ENCODE measurements at regions not wholly inside any gene's neighbourhood (a gene's known extent, or its start where the extent isn't known, plus 50 kb on each side); places are given as distances from the start of the nearest gene placed in this dataset.

- intact Hi-C loops (cut with micrococcal nuclease; ENCODE audit: unreplicated experiment) (no loop called here), in situ Hi-C loops (cut with MboI) (no loop called here)
- H3K79me2 ChIP-seq (ENCODE audit: control insufficient read depth, insufficient read depth, low read length), result no peaks in the 10 kb centered on the region
- H3K4me1 ChIP-seq (ENCODE audit: control insufficient read depth, insufficient read depth, low read length), result no peaks in the 10 kb centered on the region
- ATAC-seq (no peak), DNase-seq (ENCODE audit: low read depth, low spot score) (no peak), FAIRE-seq (no peak)
- no peak overlapping the region for H3K9ac ChIP-seq (ENCODE audit: control insufficient read depth, insufficient read depth, low read length)
- CTCF ChIA-PET, result no interaction called here
- RAD21 ChIA-PET (ENCODE audit: unreplicated experiment), result no interaction called here
- H3K27ac ChIP-seq (ENCODE audit: control insufficient read depth, insufficient read depth), result no peak overlapping the region
- H3K36me3 ChIP-seq (ENCODE audit: control insufficient read depth in 2 of 2, insufficient read depth in 2 of 2, low read length in 1 of 2), result no peaks in the 10 kb centered on the region
- no peaks in the 10 kb centered on the region for H3K27me3 ChIP-seq (replicated peaks in 1 of 2; ENCODE audit: control insufficient read depth in 2 of 2, insufficient read depth in 2 of 2, low read length in 1 of 2)
- no peak overlapping the region for H3K4me2 ChIP-seq (ENCODE audit: control insufficient read depth, insufficient read depth)
- no peaks in the 10 kb centered on the region for H3K9me3 ChIP-seq (replicated peaks; ENCODE audit: control insufficient read depth, insufficient read depth, low read length)
- no peaks in the 10 kb centered on the region for H4K20me1 ChIP-seq (ENCODE audit: control insufficient read depth, insufficient read depth)
- H2AFZ ChIP-seq (ENCODE audit: control insufficient read depth, low read depth, low read length), result no peak overlapping the region
- H3K4me3 ChIP-seq, result no peak overlapping the region
- 6% methylated on average over 6 of the region's 6 CpGs for WGBS (ENCODE audit: insufficient coverage, insufficient replicate concordance, low lambda C conversion rate, missing lambda C conversion rate)
- POLR2A ChIA-PET, result no interaction called here
- SMC1A ChIA-PET (ENCODE audit: uncharacterized antibody, unreplicated experiment), result no interaction called here
- no TSS peak for BruUV-seq (replicated peaks)
- TF ChIP-seq EP300 (IDR thresholded peaks at IDR 0.05; ENCODE audit: borderline replicate concordance in 1 of 2, control insufficient read depth in 1 of 2, low read depth in 2 of 2, low read length in 2 of 2), result no peak
- TF ChIP-seq, protein P1, sequence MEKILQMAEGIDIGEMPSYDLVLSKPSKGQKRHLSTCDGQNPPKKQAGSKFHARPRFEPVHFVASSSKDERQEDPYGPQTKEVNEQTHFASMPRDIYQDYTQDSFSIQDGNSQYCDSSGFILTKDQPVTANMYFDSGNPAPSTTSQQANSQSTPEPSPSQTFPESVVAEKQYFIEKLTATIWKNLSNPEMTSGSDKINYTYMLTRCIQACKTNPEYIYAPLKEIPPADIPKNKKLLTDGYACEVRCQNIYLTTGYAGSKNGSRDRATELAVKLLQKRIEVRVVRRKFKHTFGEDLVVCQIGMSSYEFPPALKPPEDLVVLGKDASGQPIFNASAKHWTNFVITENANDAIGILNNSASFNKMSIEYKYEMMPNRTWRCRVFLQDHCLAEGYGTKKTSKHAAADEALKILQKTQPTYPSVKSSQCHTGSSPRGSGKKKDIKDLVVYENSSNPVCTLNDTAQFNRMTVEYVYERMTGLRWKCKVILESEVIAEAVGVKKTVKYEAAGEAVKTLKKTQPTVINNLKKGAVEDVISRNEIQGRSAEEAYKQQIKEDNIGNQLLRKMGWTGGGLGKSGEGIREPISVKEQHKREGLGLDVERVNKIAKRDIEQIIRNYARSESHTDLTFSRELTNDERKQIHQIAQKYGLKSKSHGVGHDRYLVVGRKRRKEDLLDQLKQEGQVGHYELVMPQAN (conservative IDR thresholded peaks at IDR 0.05), result no peak
- no peak for TF ChIP-seq NFYA (IDR thresholded peaks at IDR 0.05; ENCODE audit: borderline replicate concordance, low read depth, low read length)
- TF ChIP-seq RFX5 (IDR thresholded peaks at IDR 0.05; ENCODE audit: low read depth, low read length), result no peak
- no peak for TF ChIP-seq YY1 (IDR thresholded peaks at IDR 0.05; ENCODE audit: low read depth, low read length)
- no peak for TF ChIP-seq YBX1 (IDR thresholded peaks at IDR 0.05)
- TF ChIP-seq, protein P2, sequence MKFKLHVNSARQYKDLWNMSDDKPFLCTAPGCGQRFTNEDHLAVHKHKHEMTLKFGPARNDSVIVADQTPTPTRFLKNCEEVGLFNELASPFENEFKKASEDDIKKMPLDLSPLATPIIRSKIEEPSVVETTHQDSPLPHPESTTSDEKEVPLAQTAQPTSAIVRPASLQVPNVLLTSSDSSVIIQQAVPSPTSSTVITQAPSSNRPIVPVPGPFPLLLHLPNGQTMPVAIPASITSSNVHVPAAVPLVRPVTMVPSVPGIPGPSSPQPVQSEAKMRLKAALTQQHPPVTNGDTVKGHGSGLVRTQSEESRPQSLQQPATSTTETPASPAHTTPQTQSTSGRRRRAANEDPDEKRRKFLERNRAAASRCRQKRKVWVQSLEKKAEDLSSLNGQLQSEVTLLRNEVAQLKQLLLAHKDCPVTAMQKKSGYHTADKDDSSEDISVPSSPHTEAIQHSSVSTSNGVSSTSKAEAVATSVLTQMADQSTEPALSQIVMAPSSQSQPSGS (IDR thresholded peaks at IDR 0.05; ENCODE audit: low read length), result no peak
- TF ChIP-seq PBX3 (IDR thresholded peaks at IDR 0.05; ENCODE audit: insufficient replicate concordance, low read depth, low read length), result no peak
- TF ChIP-seq KLF5 (IDR thresholded peaks at IDR 0.05; ENCODE audit: partially characterized antibody), result no peak
- TF ChIP-seq CBFB (IDR thresholded peaks at IDR 0.05; ENCODE audit: low read depth), result no peak
- no peak for TF ChIP-seq SMARCA5 (IDR thresholded peaks at IDR 0.05)
- no peak for TF ChIP-seq DPF2 (IDR thresholded peaks at IDR 0.05)
- TF ChIP-seq ASH2L (IDR thresholded peaks at IDR 0.05; ENCODE audit: borderline replicate concordance, low read depth), result no peak
- TF ChIP-seq CHD1 (IDR thresholded peaks at IDR 0.05; ENCODE audit: low read depth, low read length), result no peak
- TF ChIP-seq REST (IDR thresholded peaks at IDR 0.05; ENCODE audit: low read depth, low read length), result no peak
These were observed 276.9 kb upstream of the TOM1L1 start for GRCh38 chr17:54623746-54624145.

All from GM12878 (cell line).